DOHH2 (cell line): ENCODE measurements at regions not wholly inside any gene's neighbourhood (a gene's known extent, or its start where the extent isn't known, plus 50 kb on each side); places are given as distances from the start of the nearest gene placed in this dataset.

Experiments
- EZH2phosphoT487 ChIP-seq: fragments of 200-600 bp; sonication (generic); IDR thresholded peaks from 2 replicates; pipeline ENCODE4 v1.6.1; 2017; ENCODE audit warnings: borderline replicate concordance, mild to moderate bottlenecking, antibody characterized with exemption, low read length, moderate library complexity, mixed read lengths
- TF ChIP-seq, protein P1 (sequence below): fragments of 200-600 bp; sonication (generic); IDR thresholded peaks from one replicate; pipeline ENCODE4 v1.5.1; 2014; ENCODE audit warnings: antibody characterized with exemption, mild to moderate bottlenecking, low read depth, low read length; ENCODE audit not compliant: poor library complexity, severe bottlenecking

- TF ChIP-seq, protein P1, sequence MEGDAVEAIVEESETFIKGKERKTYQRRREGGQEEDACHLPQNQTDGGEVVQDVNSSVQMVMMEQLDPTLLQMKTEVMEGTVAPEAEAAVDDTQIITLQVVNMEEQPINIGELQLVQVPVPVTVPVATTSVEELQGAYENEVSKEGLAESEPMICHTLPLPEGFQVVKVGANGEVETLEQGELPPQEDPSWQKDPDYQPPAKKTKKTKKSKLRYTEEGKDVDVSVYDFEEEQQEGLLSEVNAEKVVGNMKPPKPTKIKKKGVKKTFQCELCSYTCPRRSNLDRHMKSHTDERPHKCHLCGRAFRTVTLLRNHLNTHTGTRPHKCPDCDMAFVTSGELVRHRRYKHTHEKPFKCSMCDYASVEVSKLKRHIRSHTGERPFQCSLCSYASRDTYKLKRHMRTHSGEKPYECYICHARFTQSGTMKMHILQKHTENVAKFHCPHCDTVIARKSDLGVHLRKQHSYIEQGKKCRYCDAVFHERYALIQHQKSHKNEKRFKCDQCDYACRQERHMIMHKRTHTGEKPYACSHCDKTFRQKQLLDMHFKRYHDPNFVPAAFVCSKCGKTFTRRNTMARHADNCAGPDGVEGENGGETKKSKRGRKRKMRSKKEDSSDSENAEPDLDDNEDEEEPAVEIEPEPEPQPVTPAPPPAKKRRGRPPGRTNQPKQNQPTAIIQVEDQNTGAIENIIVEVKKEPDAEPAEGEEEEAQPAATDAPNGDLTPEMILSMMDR = no peak
- no peak for TF ChIP-seq EZH2phosphoT487
Measured at GRCh38 chr6:68167604-68168003, 467.5 kb upstream of the ADGRB3 start.
